Activated naive CD8-positive, alpha-beta T cell treated with anti-CD3 and anti-CD28 coated beads, Interleukin-2, amount 10 ng/mL, durations not matched to agents 7 days and 5 days (primary cell): ENCODE measurements at regions not wholly inside any gene's neighbourhood (a gene's known extent, or its start where the extent isn't known, plus 50 kb on each side); places are given as distances from the start of the nearest gene placed in this dataset.

Experiments
- ATAC-seq: fragments of 150-1000 bp; cut with Tn5 transposase; one replicate; pipeline ENCODE4 v1.10.0; 2021; ENCODE audit warnings: low read depth, moderate library complexity
- POLR2A ChIA-PET: fragments of 350-600 bp; sonication (Branson Sonifier 250); formaldehyde crosslinking; loops from one replicate; lab custom pipeline; 2021; ENCODE audit warnings: antibody characterized with exemption; lab: Charles Lee
- DNase-seq: peaks from one replicate; pipeline ENCODE4 v3.0.0; 2021
- H3K27ac Mint-ChIP-seq: one replicate; pipeline ENCODE4 v1.8.0; 2022; ENCODE audit warnings: mild to moderate bottlenecking, mixed read lengths
- H3K27me3 Mint-ChIP-seq: one replicate; pipeline ENCODE4 v1.8.0; 2022; ENCODE audit warnings: mild to moderate bottlenecking, moderate library complexity, mixed read lengths
- H3K36me3 Mint-ChIP-seq: one replicate; pipeline ENCODE4 v1.8.0; 2021; ENCODE audit warnings: mild to moderate bottlenecking, mixed read lengths
- H3K4me1 Mint-ChIP-seq: one replicate; pipeline ENCODE4 v1.8.0; 2021; ENCODE audit warnings: mixed read lengths
- H3K4me3 Mint-ChIP-seq: one replicate; pipeline ENCODE4 v1.8.0; 2022; ENCODE audit warnings: mild to moderate bottlenecking, moderate library complexity, mixed read lengths
- H3K9me3 Mint-ChIP-seq: one replicate; pipeline ENCODE4 v1.8.0; 2021; ENCODE audit warnings: mixed read lengths

- Mint-ChIP-seq H3K27ac (no peak overlapping the region), H3K36me3 (no peaks in the 10 kb centered on the region), H3K9me3 (peaks cover 2% of the 10 kb centered on the region), H3K4me1 (no peaks in the 10 kb centered on the region), H3K4me3 (no peak overlapping the region), H3K27me3 (no peaks in the 10 kb centered on the region)
- no peak for ATAC-seq
- POLR2A ChIA-PET: no interaction called here
- DNase-seq: no peak
Observed at GRCh38 chr7:153286763-153287162, 527.2 kb downstream of the ACTR3B start.

- H3K4me1 Mint-ChIP-seq: no peaks in the 10 kb centered on the region
- peaks cover 2% of the 10 kb centered on the region for H3K9me3 Mint-ChIP-seq
- no peak for ATAC-seq
- H3K4me3 Mint-ChIP-seq: no peak overlapping the region
- H3K27ac Mint-ChIP-seq: no peak overlapping the region
- POLR2A ChIA-PET: no interaction called here
- H3K27me3 Mint-ChIP-seq: no peaks in the 10 kb centered on the region
- DNase-seq: no peak
- no peaks in the 10 kb centered on the region for H3K36me3 Mint-ChIP-seq
Observed at GRCh38 chr7:153290066-153290465, 530.5 kb downstream of the ACTR3B start.

- Mint-ChIP-seq H3K36me3 (no peaks in the 10 kb centered on the region), H3K4me3 (no peak overlapping the region), H3K4me1 (no peaks in the 10 kb centered on the region), H3K27me3 (no peaks in the 10 kb centered on the region), H3K27ac (no peak overlapping the region), H3K9me3 (peaks cover 5% of the 10 kb centered on the region)
- ATAC-seq (no peak), DNase-seq (no peak)
- POLR2A ChIA-PET: no interaction called here
Observed at GRCh38 chr7:153297141-153297540, 537.6 kb downstream of the ACTR3B start.

GRCh38 chr7:153301936-153302335, 542.4 kb downstream of the ACTR3B start:
- ATAC-seq (no peak), DNase-seq (no peak)
- no peaks in the 10 kb centered on the region for H3K36me3 Mint-ChIP-seq
- H3K9me3 Mint-ChIP-seq: peaks cover 9% of the 10 kb centered on the region
- no peak overlapping the region for H3K27ac Mint-ChIP-seq
- no peaks in the 10 kb centered on the region for H3K27me3 Mint-ChIP-seq
- no peak overlapping the region for H3K4me3 Mint-ChIP-seq
- POLR2A ChIA-PET: no interaction called here
- H3K4me1 Mint-ChIP-seq: no peaks in the 10 kb centered on the region

GRCh38 chr7:153320005-153320404, 560.5 kb downstream of the ACTR3B start:
- POLR2A ChIA-PET: no interaction called here
- no peak overlapping the region for H3K4me3 Mint-ChIP-seq
- no peak overlapping the region for H3K27ac Mint-ChIP-seq
- no peaks in the 10 kb centered on the region for H3K36me3 Mint-ChIP-seq
- ATAC-seq (no peak), DNase-seq (no peak)
- peaks cover 12% of the 10 kb centered on the region for H3K9me3 Mint-ChIP-seq
- H3K4me1 Mint-ChIP-seq: no peaks in the 10 kb centered on the region
- H3K27me3 Mint-ChIP-seq: no peaks in the 10 kb centered on the region

GRCh38 chr7:153320681-153321080, 561.1 kb downstream of the ACTR3B start:
- no peak for ATAC-seq
- no peak overlapping the region for H3K27ac Mint-ChIP-seq
- POLR2A ChIA-PET: no interaction called here

GRCh38 chr7:153322991-153323390, 563.4 kb downstream of the ACTR3B start:
- Mint-ChIP-seq H3K4me1 (no peaks in the 10 kb centered on the region), H3K36me3 (no peaks in the 10 kb centered on the region), H3K4me3 (no peak overlapping the region), H3K27me3 (no peaks in the 10 kb centered on the region), H3K9me3 (peaks cover 8% of the 10 kb centered on the region), H3K27ac (no peak overlapping the region)
- DNase-seq (no peak), ATAC-seq (no peak)
- POLR2A ChIA-PET: no interaction called here

More at GRCh38 chr7:153320681-153321080, 561.1 kb downstream of the ACTR3B start:
- H3K36me3 Mint-ChIP-seq: no peaks in the 10 kb centered on the region
- peaks cover 12% of the 10 kb centered on the region for H3K9me3 Mint-ChIP-seq
- DNase-seq: no peak
- H3K4me3 Mint-ChIP-seq: no peak overlapping the region
- H3K27me3 Mint-ChIP-seq: no peaks in the 10 kb centered on the region
- no peaks in the 10 kb centered on the region for H3K4me1 Mint-ChIP-seq

- H3K27me3 Mint-ChIP-seq: no peaks in the 10 kb centered on the region
- no peak overlapping the region for H3K27ac Mint-ChIP-seq
- no peak overlapping the region for H3K4me3 Mint-ChIP-seq
- H3K4me1 Mint-ChIP-seq: no peaks in the 10 kb centered on the region
- DNase-seq (no peak), ATAC-seq (no peak)
- H3K9me3 Mint-ChIP-seq: peaks cover 9% of the 10 kb centered on the region
- POLR2A ChIA-PET: no interaction called here
- no peaks in the 10 kb centered on the region for H3K36me3 Mint-ChIP-seq
Observed at GRCh38 chr7:153324094-153324493, 564.5 kb downstream of the ACTR3B start.

GRCh38 chr7:153327683-153328082, 568.1 kb downstream of the ACTR3B start:
- Mint-ChIP-seq H3K27ac (no peak overlapping the region), H3K9me3 (peaks cover 6% of the 10 kb centered on the region), H3K36me3 (no peaks in the 10 kb centered on the region), H3K4me1 (no peaks in the 10 kb centered on the region), H3K4me3 (no peak overlapping the region), H3K27me3 (no peaks in the 10 kb centered on the region)
- POLR2A ChIA-PET: no interaction called here
- ATAC-seq (no peak), DNase-seq (no peak)

- DNase-seq (no peak), ATAC-seq (no peak)
- POLR2A ChIA-PET: no interaction called here
- Mint-ChIP-seq H3K27me3 (no peaks in the 10 kb centered on the region), H3K4me3 (no peak overlapping the region), H3K36me3 (no peaks in the 10 kb centered on the region), H3K27ac (no peak overlapping the region), H3K9me3 (peaks cover 6% of the 10 kb centered on the region), H3K4me1 (no peaks in the 10 kb centered on the region)
Observed at GRCh38 chr7:153331427-153331826, 571.9 kb downstream of the ACTR3B start.

GRCh38 chr7:153354071-153354470, 594.5 kb downstream of the ACTR3B start:
- peaks cover 1% of the 10 kb centered on the region for H3K9me3 Mint-ChIP-seq
- POLR2A ChIA-PET: no interaction called here
- no peaks in the 10 kb centered on the region for H3K27me3 Mint-ChIP-seq
- DNase-seq: no peak
- no peak overlapping the region for H3K27ac Mint-ChIP-seq
- H3K4me3 Mint-ChIP-seq: no peak overlapping the region
- ATAC-seq: no peak
- no peaks in the 10 kb centered on the region for H3K4me1 Mint-ChIP-seq
- no peaks in the 10 kb centered on the region for H3K36me3 Mint-ChIP-seq

- ATAC-seq (no peak), DNase-seq (no peak)
- no peak overlapping the region for H3K27ac Mint-ChIP-seq
- no peaks in the 10 kb centered on the region for H3K4me1 Mint-ChIP-seq
- POLR2A ChIA-PET: no interaction called here
- H3K36me3 Mint-ChIP-seq: no peaks in the 10 kb centered on the region
- H3K9me3 Mint-ChIP-seq: peaks cover 12% of the 10 kb centered on the region
- H3K4me3 Mint-ChIP-seq: no peak overlapping the region
- no peaks in the 10 kb centered on the region for H3K27me3 Mint-ChIP-seq
Observed at GRCh38 chr7:153370092-153370491, 610.5 kb downstream of the ACTR3B start.

GRCh38 chr7:153380636-153381035, 621.1 kb downstream of the ACTR3B start:
- Mint-ChIP-seq H3K36me3 (no peaks in the 10 kb centered on the region), H3K9me3 (peaks cover 1% of the 10 kb centered on the region), H3K4me3 (no peak overlapping the region), H3K27me3 (peaks cover 2% of the 10 kb centered on the region), H3K4me1 (no peaks in the 10 kb centered on the region), H3K27ac (no peak overlapping the region)
- no peak for DNase-seq
- no peak for ATAC-seq
- POLR2A ChIA-PET: no interaction called here

- Mint-ChIP-seq H3K4me3 (no peak overlapping the region), H3K9me3 (peaks cover 1% of the 10 kb centered on the region), H3K27me3 (peaks cover 2% of the 10 kb centered on the region), H3K4me1 (no peaks in the 10 kb centered on the region), H3K27ac (no peak overlapping the region), H3K36me3 (no peaks in the 10 kb centered on the region)
- POLR2A ChIA-PET: no interaction called here
- no peak for DNase-seq
- ATAC-seq: no peak
Observed at GRCh38 chr7:153381275-153382040, 621.9 kb downstream of the ACTR3B start.
